ENCODE measurements at regions not wholly inside any gene's neighbourhood (a gene's known extent, or its start where the extent isn't known, plus 50 kb on each side); places are given as distances from the start of the nearest gene placed in this dataset.

GRCh38 chr20:6482486-6482885, 285.0 kb upstream of the BMP2 start:
- TF ChIP-seq POU2F2 (IDR thresholded peaks at IDR 0.05; ENCODE audit: low read depth, low read length) = no peak
- no peak for TF ChIP-seq POLR2AphosphoS5 (IDR thresholded peaks at IDR 0.05; ENCODE audit: low read depth, low read length)
- TF ChIP-seq SPI1 (IDR thresholded peaks at IDR 0.05; ENCODE audit: low read depth, low read length) = no peak
- no peak for TF ChIP-seq POLR2A (IDR thresholded peaks at IDR 0.05; ENCODE audit: low read depth, low read length)

Data from GM12891 (cell line).